RPMI8226 (cell line): ENCODE measurements at regions not wholly inside any gene's neighbourhood (a gene's known extent, or its start where the extent isn't known, plus 50 kb on each side); places are given as distances from the start of the nearest gene placed in this dataset.

Source experiments
- DNase-seq: peaks from one replicate; pipeline ENCODE4 v3.0.0-alpha.2; 2015

DNA sequence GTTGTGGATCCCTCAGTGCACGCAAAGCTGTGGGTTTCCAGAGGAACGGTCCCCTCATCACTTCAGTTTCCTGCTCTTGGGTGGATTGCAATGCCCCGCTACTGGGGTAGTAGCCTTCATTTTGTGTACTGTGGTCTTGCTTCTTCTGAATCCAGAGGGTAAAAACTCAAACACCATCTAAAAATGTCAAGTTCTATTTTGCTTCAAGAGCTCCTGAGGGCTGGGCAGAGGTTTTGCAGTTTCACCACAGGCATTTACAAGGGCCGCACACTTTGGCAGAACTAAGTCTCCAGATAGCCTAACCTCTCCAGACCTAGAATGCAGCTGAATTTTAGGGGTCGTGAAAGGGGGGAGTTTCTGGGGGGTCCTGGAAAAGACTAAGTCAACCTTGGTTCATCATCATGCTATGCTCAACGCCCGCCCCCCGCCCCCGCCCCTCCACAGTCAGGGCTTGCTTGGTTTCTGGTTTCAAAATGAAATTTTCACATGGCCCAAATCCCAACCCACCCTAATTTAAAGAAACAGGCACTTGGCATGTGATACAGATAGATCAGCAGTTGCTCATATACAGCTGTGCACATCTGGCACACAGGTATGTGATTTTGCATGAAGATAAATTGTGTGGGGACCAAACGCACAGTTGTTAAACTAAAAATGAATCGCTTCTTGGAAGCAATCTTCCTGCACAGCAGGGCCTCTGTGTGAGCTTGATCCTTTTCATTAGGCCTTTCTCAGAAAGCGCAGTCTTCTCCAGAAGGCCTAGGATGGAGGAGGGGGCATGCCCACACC lies 329.6 kb downstream of the OSR1 start:
- no peak for DNase-seq

DNA sequence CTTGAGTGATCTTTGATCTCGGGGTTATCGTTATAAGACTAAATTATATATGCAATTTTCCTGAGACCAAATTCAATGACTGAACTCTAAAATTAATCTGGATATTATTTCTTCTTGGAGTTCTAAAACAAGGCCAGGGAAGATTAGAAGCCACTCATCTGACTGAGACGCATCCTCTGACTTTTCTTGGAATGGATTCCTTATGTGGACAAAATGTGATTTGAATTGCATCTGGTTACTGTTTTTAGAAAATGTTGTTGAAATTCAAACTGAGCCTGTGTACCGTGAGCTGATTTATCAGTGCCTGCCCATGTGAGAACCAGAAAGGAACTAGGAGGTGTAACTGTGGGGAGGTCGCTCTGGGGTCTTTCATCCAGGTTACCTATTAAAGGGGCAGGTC lies 330.8 kb downstream of the OSR1 start:
- no peak for DNase-seq

DNA sequence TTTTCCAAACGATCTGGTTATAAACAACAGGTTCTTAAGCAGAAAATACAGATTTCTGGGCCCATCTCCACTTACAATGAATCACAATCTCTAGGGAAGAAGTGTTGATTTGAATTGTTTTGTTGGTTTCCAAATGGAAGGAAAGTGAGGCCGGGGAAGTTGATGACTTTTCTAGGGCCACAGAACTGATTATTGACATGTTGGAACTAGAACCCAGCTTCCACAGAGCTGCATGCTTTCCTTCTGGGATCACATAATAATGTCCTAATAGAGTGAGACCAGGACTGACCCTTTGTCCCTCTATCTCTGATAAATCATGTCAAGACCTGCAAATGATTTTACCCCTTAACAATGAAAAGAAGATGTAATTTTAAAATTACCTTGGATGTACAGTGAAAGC lies 332.2 kb downstream of the OSR1 start:
- no peak for DNase-seq

DNA sequence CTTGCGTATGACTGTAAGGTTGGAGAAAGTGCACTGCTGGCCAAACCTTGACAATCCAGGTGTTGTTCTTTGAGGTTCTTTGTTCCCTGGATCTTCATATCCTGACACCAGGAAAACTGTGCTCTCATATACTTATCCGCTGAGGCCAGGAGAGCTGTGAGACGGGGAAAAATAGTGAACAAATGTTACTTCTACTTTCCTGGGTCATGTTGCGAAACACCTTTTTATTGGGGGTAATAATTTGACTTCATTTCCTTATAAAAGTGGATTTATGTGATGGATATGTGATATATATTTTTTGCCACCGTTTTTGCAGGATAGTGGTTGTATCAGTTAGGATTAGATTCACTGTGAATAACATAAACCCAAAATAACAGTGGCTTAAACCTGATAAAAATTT lies 336.1 kb downstream of the OSR1 start:
- DNase-seq = no peak

DNA sequence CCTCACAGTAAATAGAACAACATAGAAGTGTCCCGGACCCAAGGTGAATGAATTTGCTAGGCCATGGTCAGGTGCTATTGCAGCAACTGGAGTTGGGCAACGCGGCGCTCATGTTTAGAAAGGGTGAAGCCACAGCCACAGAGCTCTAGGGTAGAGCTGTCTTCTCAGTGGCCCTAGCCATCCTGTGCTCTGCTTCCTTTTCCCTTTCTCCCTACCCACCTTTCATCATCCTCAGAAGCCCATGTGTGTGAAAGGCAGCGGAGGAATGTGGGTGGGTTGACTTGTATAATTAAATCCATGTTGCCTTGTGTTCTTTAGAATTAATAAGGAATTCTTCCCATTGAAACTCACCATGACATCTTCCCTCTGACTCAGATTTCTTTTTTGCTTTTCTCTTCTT lies 336.7 kb downstream of the OSR1 start:
- DNase-seq = no peak

DNA sequence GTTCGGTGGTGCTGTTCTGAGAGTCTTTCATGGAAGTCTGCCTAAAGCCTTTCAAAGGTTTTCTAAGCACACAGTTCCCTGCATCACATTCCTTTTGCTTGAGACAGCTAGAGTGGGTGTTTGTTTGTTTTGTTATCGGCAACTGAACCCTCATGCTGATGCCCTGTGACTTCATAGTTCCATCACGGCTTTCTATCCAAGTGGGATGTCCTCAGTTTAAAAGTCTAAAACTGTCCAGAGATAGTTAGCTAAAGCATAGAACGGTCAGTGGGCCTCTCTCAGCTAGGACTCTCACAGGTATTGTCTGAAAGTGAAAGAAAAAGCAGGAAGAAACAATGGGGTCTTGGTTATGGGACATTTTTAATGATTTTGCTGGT lies 337.3 kb downstream of the OSR1 start:
- DNase-seq = no peak

DNA sequence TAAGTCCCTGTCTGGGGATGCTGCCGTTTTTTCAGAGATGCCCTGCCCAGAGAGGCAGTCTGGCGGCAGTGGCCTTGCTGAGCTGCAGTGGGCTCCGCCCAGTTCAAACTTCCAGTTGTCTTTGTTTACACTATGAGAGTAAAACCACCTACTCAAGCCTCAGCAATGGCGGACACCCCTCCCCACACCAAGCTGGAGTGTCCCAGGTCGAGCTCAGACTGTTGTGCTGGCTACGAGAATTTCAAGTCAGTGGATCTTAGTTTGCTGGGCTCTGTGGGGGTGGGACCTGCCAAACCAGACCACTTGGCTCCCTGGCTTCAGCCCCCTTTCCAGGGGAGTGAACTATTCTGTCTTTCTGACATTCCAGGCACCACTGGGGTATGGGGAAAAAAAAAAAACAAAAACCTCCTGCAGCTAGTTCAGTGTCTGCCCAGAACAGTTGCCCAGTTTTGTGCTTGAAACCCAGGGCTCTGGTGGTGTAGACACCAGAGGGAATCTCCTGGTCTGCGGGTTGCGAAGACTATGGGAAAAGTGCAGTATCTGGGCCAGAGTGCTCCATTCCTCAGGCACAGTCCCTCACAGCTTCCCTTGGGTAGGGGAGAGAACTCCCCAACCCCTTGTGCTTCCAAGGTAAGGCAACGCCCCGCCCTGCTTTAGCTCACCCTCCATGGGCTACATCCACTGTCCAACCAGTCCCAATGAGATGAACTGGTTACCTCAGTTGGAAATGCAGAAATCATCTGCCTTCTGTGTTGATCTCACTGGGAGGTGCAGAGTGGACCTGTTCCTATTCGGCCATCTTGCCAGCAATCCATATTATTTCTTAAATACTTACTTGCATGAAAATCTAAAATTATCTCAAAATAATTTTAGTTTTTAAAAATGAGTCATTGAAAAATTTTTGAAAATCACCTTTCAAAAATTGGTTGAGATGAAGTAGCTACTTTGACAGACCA lies 338.0 kb downstream of the OSR1 start:
- no peak for DNase-seq

DNA sequence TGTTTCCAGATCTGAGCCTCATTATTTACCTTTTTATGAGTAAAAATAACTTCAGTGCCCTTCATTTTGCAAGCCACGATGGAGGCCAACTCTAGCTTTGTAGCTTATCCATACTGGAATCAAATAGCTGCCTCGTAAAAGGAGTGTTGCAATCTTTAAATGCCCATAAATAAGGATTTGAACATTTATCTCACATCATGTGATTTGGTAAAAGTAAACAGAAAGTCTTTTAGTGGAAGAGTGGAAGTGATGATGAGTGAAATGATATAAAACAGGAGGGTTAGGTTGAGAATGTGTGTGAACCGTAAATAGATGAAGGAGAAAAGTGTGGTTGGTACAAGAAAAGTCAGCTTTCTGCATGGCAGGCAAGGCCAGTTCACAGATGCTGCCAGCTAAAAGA lies 348.9 kb downstream of the OSR1 start:
- no peak for DNase-seq

DNA sequence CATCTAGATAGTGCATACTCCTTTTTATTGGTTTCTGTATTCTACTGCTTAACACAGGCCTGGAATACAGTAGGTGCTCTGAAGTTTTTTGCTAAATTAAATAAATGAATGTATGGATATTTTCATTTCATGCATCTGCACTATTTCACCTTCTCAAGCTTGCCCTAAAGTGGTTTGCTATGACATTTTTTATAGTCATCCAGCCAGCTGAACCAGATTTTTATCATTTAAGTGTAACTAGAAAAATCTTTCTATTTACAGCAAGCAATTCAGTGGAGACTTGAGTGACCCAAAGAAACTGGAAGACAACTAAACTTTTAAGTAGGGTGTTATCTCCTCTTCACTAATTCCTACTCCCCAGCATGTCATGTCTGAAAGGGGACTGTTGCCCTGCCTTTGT lies 354.9 kb downstream of the OSR1 start:
- DNase-seq = no peak

DNA sequence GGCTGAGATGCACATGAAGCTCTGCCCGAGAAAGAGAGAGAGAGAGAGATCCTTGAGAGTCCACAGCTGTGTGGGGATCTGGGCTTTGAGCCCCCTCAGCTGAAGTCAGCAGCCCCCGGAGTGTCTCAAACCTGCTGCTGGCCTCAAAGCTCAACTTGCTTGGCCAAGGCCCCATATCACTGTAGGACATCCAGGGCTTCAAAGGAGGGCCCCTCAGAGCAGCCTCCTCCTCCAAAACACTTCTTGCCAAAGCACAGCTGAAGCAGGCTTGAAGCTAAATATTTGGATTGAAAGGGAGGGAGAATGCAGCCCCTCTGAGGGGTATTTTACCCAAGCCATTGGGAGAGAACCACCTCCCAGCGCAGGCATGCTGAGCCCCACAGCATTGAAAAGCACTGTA lies 357.6 kb downstream of the OSR1 start:
- DNase-seq = no peak

DNA sequence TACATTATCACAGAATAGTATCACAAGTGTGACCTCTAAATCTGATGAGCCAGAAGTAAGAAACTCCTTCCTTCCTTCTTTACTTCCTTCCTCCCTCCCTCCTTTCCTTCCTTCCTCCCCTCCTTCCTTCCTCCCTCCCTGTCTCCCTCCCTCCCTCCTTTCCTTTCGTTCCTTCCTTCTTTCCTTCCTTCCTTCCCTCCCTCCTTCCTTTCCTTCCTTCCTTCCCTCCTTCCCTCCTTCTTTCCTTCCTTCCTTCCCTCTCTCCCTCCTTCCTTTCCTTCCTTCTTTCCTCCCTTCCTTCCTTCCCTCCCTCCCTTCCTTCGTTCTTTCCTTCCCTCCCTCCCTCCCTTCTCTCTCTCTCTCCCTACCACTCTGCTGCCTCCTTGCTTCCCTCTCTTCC lies 359.2 kb downstream of the OSR1 start:
- DNase-seq = no peak

DNA sequence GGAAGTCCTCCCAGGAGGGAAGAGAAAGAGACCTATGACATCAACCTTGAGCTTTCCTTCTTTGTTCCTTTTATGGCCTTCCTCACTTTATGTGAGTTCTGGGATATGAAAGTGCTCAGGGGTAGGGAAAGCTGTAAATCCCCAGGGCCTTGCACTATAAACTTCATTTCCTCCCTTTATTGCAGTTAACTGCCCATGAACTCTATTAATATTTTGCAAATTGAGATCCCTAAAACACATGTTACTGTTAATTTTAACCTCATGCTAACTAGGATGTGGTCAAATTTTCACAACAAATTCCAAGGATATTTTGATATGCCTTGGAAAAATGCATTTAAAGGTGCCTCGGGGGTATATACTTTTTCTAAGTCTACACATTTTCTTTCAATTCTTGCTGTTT lies 359.9 kb downstream of the OSR1 start:
- no peak for DNase-seq

DNA sequence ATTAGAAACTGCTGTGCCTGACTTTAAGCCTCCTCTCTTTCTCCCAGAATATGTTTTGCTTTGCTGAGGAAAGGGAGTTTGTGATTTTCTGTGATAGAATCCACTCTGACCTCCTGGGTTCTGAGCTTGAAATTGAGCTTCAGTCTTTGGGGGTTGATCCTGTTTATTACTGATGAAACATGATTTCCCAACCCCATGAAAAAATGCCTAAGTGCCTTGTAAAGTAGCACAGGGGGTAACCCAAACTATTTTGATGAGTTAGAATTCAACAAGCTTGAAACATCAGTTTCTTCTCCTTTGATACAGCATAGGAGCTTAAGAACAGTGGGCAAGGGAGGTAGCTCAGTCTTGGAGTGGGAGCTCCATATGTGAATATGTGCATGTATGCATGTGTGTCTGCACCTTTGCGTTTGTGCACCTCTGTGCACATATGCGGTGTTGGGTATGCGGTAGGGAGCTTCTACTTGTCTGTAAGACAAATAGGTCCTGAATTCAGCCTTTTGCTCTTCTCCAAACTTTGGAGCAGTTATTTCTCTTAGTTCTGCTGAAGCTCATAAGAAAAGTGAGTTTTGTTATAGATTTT lies 364.6 kb downstream of the OSR1 start:
- DNase-seq = no peak

DNA sequence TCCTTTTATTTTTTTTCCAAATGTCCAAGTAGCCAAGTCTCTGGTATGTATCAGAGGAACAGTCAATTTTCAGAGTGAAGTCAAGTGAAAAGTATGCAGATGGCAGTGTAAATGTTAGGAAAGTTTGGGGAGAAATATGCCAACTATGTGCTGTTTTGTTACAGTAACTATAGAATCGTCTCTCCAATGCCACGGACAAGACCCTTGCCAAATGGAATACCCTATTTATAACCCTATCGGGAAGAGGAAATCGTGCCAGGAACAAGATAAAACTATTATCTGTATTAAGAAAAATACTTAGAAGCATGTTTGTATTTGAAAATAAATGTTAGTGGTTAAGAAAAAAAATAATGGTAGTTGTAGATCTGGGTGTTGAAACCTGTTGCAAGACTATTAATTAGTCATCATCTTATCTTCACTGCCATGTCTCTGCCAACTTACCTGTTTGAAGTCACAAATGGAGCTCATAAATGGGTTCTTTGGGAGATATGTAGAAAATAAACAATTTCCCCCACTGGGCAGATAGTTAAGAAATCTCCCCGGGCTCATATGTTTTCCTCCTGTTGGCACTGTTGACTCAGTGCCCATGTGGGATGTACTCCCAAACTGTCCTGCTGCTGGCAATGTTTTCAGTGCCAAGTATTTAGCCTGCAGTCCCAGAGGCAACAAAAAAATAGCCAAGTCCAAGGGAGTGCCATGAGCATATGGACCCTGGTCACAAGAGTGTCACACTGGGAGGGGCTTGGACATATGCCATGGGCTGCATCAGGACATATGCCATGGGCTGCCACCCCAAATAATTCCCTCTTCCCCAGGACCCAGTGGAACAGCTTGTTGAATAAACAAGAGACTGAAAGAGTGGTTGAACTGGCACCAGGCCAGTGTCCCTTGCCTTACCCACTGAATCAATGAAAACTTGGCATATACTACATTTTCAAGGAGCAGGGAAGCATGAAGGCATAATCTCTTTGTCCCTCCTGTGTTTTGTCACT lies 366.9 kb downstream of the OSR1 start:
- no peak for DNase-seq

DNA sequence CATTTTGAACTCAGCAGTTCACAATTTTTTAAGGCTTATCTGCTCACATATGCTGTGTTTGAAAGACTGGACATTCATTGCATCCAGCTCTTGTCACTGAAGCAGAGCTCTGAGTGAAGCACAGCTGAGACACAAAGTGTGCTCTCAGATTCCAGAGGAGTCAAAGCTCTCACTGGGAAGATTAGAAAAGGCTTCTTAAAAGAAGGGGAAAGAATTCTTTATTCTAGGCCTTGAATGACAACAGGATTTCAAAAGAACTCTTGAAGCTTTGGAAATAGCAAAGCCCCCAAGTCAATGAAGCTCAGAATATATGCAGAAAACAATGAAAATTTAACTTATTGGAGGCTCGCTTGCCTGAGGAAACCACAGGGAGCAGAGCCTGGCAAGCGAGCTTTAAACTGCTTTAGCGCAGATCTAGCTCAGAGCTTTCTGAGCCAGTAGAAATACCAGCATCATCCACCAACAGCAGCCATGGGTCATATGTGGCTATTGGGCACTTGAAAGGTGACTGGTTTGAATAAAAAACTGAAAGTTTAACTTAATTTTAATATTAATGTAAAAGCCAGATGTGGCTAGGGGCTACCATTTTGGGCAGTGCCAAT lies 369.7 kb downstream of the OSR1 start:
- DNase-seq = no peak

DNA sequence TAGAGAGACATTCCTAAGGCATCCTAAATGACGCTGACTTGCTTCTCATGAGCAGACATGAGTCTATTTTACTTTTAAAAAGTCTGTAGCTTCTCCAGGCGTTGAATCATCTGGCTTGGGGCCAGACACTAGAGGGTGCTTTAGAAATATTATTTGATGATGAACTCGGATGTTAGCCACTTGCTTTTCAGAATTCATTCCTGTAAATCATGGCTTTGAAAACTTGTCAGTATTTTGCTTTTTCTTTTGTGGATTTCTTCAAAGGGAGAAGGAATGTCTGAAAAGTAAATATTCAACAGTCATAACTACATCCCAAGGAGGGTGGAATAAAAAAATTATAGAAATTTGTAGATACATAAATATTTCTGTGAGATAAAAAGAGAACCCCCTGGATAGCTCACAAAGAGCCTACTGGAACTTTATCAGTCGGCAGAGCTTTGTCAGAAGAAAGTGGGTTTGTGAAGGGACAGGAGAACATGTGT lies 370.8 kb downstream of the OSR1 start:
- DNase-seq = peak; percentile 40

DNA sequence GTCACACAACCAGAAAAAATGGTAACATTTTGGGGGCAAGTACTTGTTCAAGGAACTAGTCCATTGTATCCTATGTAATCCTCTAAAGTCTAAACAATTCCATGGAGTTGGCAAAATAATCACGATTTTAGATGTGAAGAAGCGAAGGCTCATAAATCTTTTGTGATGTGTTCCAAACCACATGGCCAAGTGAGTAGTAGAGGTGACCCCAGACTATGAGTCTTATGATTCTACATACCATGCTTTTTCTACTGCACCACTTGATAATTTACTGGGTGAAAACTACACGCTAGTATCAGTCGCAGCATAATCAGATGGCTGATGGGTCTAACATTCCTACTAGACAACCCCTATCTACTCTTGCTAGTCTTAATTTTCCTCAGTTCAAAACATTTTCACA lies 371.4 kb downstream of the OSR1 start:
- no peak for DNase-seq

DNA sequence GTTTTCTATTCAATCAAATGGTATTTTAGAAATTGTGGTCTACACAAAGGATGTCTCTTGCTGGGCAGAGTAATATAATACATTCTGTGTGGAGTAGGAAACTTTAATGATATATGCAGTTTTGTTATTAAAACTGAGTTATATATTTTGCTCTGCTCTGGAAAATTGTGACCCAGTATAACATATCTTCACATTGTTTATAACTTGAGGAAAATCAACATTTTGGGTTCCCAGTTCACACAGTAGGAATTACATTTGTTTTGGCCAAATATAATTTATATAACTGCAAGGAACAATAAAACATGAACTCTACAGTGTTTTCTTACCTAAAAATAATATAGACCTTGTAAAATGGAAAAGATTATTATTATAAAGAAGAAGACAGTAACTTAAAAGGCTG lies 372.4 kb downstream of the OSR1 start:
- DNase-seq = no peak

DNA sequence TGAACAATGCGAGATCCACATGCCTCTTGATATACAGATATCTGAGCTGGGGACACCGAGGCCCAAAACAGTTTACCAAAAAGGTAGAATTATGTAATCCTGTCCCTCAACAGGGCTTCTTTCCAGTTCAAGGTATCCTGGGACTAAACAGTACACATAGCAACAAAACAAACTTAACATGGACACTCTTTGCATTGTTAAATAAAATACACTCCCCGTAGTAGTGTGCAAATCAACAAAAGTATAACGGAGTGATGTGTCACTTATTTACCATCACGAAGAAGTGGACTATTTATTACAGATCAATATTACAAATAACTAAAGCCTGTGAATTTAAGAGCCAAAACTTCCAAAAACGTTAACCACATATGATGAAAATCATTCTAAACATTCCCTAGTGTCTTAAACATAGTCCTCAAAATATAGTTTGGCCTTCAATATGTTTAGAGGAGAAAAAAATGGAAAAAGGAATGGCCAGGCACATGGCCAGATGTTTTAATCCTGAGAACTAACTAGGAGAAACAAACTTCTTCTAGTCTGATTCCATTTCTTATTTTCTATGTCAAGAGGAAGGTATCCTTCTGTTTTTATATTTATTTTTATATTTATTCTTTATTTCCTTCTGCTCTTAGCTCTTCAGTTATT lies 377.5 kb downstream of the OSR1 start:
- DNase-seq = no peak

DNA sequence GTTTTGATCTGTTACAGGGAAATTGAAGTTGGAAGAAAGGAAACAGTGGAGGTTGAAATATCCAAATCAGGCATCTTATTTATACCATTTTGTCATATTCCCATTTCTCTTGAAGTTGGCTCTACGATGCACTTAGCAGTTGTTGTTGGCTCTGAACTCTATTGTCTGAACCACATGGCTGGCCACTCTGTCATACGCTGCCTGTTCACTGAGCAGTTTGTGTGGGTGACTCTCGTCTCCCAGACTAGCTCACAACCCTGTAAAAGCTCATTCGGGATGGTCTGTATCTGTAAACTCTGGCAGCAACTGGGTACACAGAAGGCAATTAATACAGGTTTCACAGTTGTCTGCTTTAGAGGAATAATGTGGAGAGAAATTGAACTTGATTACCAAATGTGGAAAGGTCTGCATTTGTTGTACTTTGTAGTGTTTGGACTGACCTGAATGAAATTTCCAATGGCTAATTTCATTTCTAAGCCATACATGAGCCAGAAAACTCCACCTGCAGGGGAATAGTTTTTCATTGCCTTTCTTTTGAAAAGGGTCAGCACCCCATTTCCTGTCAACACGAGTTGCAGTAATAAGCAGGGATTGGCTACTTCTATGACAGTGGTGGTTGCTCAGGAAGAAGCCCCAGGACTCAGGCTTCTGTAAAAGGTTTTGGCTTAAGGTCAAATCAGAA lies 378.2 kb downstream of the OSR1 start:
- no peak for DNase-seq

DNA sequence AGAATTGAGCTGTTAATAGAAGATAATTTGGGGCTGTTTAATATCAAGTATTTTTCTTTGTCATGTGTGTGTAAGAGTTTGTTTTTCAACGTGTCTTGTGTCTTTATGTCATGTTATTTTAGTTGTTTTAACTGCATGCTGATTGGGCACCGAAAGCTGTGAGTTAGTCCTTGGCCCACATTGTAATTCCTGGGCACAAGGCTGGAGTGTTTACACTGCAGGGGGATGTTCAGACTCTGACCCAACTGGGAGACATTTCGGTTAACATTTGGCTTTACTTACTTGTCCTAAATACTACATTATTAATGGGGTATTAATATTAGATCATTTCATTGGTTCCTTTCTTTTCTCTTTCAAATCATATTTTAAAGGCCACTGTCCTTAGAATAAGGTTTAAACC lies 381.0 kb downstream of the OSR1 start:
- no peak for DNase-seq
